HepG2 (cell line): ENCODE measurements at regions not wholly inside any gene's neighbourhood (a gene's known extent, or its start where the extent isn't known, plus 50 kb on each side); places are given as distances from the start of the nearest gene placed in this dataset.

Source experiments
- ATAC-seq: fragments of 200-7000 bp; cut with Tn5 transposase; 3 replicates; pipeline ENCODE4 v1.9.1; 2020; ENCODE audit warnings: mild to moderate bottlenecking, moderate library complexity
- BruUV-seq: library from RNA; stranded (reverse); fragments of 400-500 nt; replicated peaks from 2 replicates; lab custom pipeline; 2021; lab: Mats Ljungman, UMichigan
- CTCF ChIA-PET: fragments of 300-600 bp; formaldehyde crosslinking; extraction: SDS; loops from one replicate; lab custom pipeline; 2021; ENCODE audit warnings: low total read pairs, inconsistent platforms, low intra/inter-chr PET ratio; lab: Yijun Ruan, JAX
- POLR2A ChIA-PET: fragments of 350-600 bp; sonication (Branson Sonifier 250); formaldehyde crosslinking; loops from one replicate; lab custom pipeline; 2020; ENCODE audit warnings: antibody characterized with exemption, inconsistent platforms; lab: Yijun Ruan, JAX
- DNase-seq: peaks from one replicate; pipeline ENCODE4 v3.0.0-alpha.2; 2015; ENCODE audit warnings: low spot score
- FAIRE-seq: peaks from 3 replicates; lab custom pipeline; 2011; peaks lifted over from hg19 to GRCh38; lab: Jason Lieb, UNC
- H2AFZ ChIP-seq: one replicate; pipeline ENCODE4 v1.6.1; 2011; ENCODE audit warnings: low read length, inconsistent platforms
- H3K27ac ChIP-seq: fragments of 300-600 bp; 3 replicates; pipeline ENCODE4 v1.8.0; 2011; ENCODE audit warnings: mixed run types, mild to moderate bottlenecking, mixed read lengths, low read length, inconsistent platforms; ENCODE audit not compliant: insufficient read depth; ENCODE audit errors: extremely low read length
- H3K27me3 ChIP-seq, 2 experiments: fragments of 200-600 bp in 1 of 2; 2 replicates in 1 of 2; 3 replicates in 1 of 2; pipeline versions ENCODE4 v1.6.0 to v1.8.0; 2011; ENCODE audit warnings: low read length in 2 of 2, mild to moderate bottlenecking in 2 of 2, moderate library complexity in 2 of 2, inconsistent platforms in 1 of 2; ENCODE audit not compliant: insufficient read depth in 2 of 2, control insufficient read depth in 1 of 2
- H3K36me3 ChIP-seq, 2 experiments: fragments of 200-600 bp in 1 of 2; replicated peaks in 1 of 2; 2 replicates in 1 of 2; 3 replicates in 1 of 2; pipeline versions ENCODE4 v1.5.1 to v1.8.0; 2011; ENCODE audit warnings: low read length in 2 of 2, inconsistent platforms in 1 of 2; ENCODE audit not compliant: insufficient read depth in 2 of 2, control insufficient read depth in 1 of 2
- H3K4me1 ChIP-seq: 2 replicates; pipeline ENCODE4 v1.5.1; 2012; ENCODE audit warnings: low read length, inconsistent platforms; ENCODE audit not compliant: insufficient read depth
- H3K4me2 ChIP-seq: 2 replicates; pipeline ENCODE4 v1.6.0; 2011; ENCODE audit warnings: low read depth, low read length, inconsistent platforms
- H3K4me3 ChIP-seq, 3 experiments: fragments of 200-600 bp in 1 of 3; sonication (generic), shearing (Covaris generic) in 1 of 3; replicated peaks in 1 of 3; 2 replicates each; pipeline ENCODE4 v1.5.1; 2011 to 2016; ENCODE audit warnings: low read length in 3 of 3, inconsistent platforms in 2 of 3, low read depth in 2 of 3, mild to moderate bottlenecking in 2 of 3, control low read depth in 1 of 3, mixed read lengths in 1 of 3; ENCODE audit not compliant: insufficient read depth in 1 of 3
- H3K79me2 ChIP-seq: one replicate; pipeline ENCODE4 v1.6.1; 2011; ENCODE audit warnings: low read length, inconsistent platforms; ENCODE audit not compliant: insufficient read depth
- H3K9ac ChIP-seq: 2 replicates; pipeline ENCODE4 v1.6.0; 2011; ENCODE audit warnings: mild to moderate bottlenecking, low read depth, low read length, inconsistent platforms; ENCODE audit not compliant: insufficient read depth
- H3K9me3 ChIP-seq: 2 replicates; pipeline ENCODE4 v1.5.1; 2012; ENCODE audit warnings: mild to moderate bottlenecking, low read length
- H4K20me1 ChIP-seq: 2 replicates; pipeline ENCODE4 v1.6.0; 2011; ENCODE audit warnings: inconsistent platforms, mild to moderate bottlenecking, low read length, moderate library complexity; ENCODE audit not compliant: insufficient read depth
- ZNF12 ChIP-seq: sonication (generic); formaldehyde crosslinking; IDR thresholded peaks from 2 replicates; pipeline ENCODE4 v1.5.0; 2020; ENCODE audit warnings: missing genetic modification reagents
- in situ Hi-C: cut with HindIII; loops from 2 replicates; pipeline ENCODE4 v1.10.0; 2017; ENCODE audit warnings: low pct_unique_long_range_greater_than_20kb; ENCODE audit not compliant: extremely low pct_ligation_motif_present
- intact Hi-C: fragments of 100-400 bp; cut with micrococcal nuclease; formaldehyde crosslinking; loops from one replicate; pipeline ENCODE4 v1.10.0; 2022; ENCODE audit not compliant: unreplicated experiment
- TF ChIP-seq, protein P1 (sequence below): sonication (generic); formaldehyde crosslinking; IDR thresholded peaks from 2 replicates; pipeline ENCODE4 v1.9.0; 2021; ENCODE audit warnings: mild to moderate bottlenecking, missing genetic modification reagents

- FAIRE-seq (no peak), ATAC-seq (no peak), DNase-seq (no peak)
- no TSS peak for BruUV-seq
- no peak overlapping the region for H3K9ac ChIP-seq
- CTCF ChIA-PET, result no interaction called here
- no peaks in the 10 kb centered on the region for H3K79me2 ChIP-seq
- in situ Hi-C loops, result loop anchor here (10.0 to 25.0 kb wide), 2 partner anchors 157 to 1170 kb away; no protein-coding TSS in a partner anchor
- H4K20me1 ChIP-seq, result no peaks in the 10 kb centered on the region
- H3K4me1 ChIP-seq, result no peaks in the 10 kb centered on the region
- no peak overlapping the region for H3K4me2 ChIP-seq
- POLR2A ChIA-PET, result no interaction called here
- TF ChIP-seq, protein P1, sequence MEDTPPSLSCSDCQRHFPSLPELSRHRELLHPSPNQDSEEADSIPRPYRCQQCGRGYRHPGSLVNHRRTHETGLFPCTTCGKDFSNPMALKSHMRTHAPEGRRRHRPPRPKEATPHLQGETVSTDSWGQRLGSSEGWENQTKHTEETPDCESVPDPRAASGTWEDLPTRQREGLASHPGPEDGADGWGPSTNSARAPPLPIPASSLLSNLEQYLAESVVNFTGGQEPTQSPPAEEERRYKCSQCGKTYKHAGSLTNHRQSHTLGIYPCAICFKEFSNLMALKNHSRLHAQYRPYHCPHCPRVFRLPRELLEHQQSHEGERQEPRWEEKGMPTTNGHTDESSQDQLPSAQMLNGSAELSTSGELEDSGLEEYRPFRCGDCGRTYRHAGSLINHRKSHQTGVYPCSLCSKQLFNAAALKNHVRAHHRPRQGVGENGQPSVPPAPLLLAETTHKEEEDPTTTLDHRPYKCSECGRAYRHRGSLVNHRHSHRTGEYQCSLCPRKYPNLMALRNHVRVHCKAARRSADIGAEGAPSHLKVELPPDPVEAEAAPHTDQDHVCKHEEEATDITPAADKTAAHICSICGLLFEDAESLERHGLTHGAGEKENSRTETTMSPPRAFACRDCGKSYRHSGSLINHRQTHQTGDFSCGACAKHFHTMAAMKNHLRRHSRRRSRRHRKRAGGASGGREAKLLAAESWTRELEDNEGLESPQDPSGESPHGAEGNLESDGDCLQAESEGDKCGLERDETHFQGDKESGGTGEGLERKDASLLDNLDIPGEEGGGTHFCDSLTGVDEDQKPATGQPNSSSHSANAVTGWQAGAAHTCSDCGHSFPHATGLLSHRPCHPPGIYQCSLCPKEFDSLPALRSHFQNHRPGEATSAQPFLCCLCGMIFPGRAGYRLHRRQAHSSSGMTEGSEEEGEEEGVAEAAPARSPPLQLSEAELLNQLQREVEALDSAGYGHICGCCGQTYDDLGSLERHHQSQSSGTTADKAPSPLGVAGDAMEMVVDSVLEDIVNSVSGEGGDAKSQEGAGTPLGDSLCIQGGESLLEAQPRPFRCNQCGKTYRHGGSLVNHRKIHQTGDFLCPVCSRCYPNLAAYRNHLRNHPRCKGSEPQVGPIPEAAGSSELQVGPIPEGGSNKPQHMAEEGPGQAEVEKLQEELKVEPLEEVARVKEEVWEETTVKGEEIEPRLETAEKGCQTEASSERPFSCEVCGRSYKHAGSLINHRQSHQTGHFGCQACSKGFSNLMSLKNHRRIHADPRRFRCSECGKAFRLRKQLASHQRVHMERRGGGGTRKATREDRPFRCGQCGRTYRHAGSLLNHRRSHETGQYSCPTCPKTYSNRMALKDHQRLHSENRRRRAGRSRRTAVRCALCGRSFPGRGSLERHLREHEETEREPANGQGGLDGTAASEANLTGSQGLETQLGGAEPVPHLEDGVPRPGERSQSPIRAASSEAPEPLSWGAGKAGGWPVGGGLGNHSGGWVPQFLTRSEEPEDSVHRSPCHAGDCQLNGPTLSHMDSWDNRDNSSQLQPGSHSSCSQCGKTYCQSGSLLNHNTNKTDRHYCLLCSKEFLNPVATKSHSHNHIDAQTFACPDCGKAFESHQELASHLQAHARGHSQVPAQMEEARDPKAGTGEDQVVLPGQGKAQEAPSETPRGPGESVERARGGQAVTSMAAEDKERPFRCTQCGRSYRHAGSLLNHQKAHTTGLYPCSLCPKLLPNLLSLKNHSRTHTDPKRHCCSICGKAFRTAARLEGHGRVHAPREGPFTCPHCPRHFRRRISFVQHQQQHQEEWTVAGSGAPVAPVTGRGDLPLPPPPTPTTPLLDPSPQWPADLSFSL (CRISPR knock-in tag), result no peak
- peak; percentile 93 for TF ChIP-seq ZNF12
- TF ChIP-seq, all 625 proteins: peak for 1
- no peak overlapping the region for H3K27ac ChIP-seq
- H3K36me3 ChIP-seq, result no peaks in the 10 kb centered on the region
- H3K9me3 ChIP-seq, result no peaks in the 10 kb centered on the region
- H2AFZ ChIP-seq, result no peak overlapping the region
- intact Hi-C loops, result no loop called here
- H3K4me3 ChIP-seq, result no peak overlapping the region
- H3K27me3 ChIP-seq, result no peaks in the 10 kb centered on the region; a peak in 1 of 5 replicates
These were observed 914.4 kb upstream of the ROBO1 start for GRCh38 chr3:80682235-80682634.
